Tibial nerve (tissue), 4 donors: ENCODE measurements at regions not wholly inside any gene's neighbourhood (a gene's known extent, or its start where the extent isn't known, plus 50 kb on each side); places are given as distances from the start of the nearest gene placed in this dataset.

Experiments
- CTCF ChIP-seq, 5 experiments: fragments of 200-600 bp in 3 of 5; fragments of 450-650 bp in 2 of 5; sonication (generic) in 3 of 5; IDR thresholded peaks; one replicate each; pipeline ENCODE4 v1.5.1; 2016 to 2019; ENCODE audit warnings: antibody characterized with exemption in 5 of 5, mild to moderate bottlenecking in 3 of 5, moderate library complexity in 2 of 5
- EP300 ChIP-seq, 2 donors: sonication (generic); formaldehyde crosslinking; IDR thresholded peaks; one replicate each; pipeline ENCODE4 v1.6.1; 2017; ENCODE audit warnings: antibody characterized with exemption in 2 of 2, mild to moderate bottlenecking in 1 of 2
- POLR2A ChIP-seq, 2 donors: fragments of 450-650 bp; IDR thresholded peaks; one replicate each; pipeline ENCODE4 v1.6.1; 2017; ENCODE audit warnings: antibody characterized with exemption in 2 of 2, mild to moderate bottlenecking in 2 of 2, moderate library complexity in 2 of 2

GRCh38 chr16:59411961-59412841 lies 678.1 kb upstream of the GOT2 start:
- TF ChIP-seq EP300 (IDR thresholded peaks at IDR 0.05): no peak
- TF ChIP-seq CTCF (IDR thresholded peaks at IDR 0.05): peak in 1 of 5 experiments; percentile 12
- no peak for TF ChIP-seq POLR2A (IDR thresholded peaks at IDR 0.05)
